GM12892 (cell line): ENCODE measurements at regions not wholly inside any gene's neighbourhood (a gene's known extent, or its start where the extent isn't known, plus 50 kb on each side); places are given as distances from the start of the nearest gene placed in this dataset.

Experiments
- POLR2A ChIP-seq: IDR thresholded peaks from 2 replicates; pipeline ENCODE4 v1.6.1; 2011; ENCODE audit warnings: low read depth, low read length, control low read depth
- POLR2AphosphoS5 ChIP-seq: IDR thresholded peaks from 2 replicates; pipeline ENCODE4 v1.6.1; 2011; ENCODE audit warnings: low read depth, low read length, control low read depth
- TAF1 ChIP-seq: IDR thresholded peaks from 2 replicates; pipeline ENCODE4 v1.6.1; 2011; ENCODE audit warnings: low read depth, mild to moderate bottlenecking, control low read depth, low read length, borderline replicate concordance

DNA sequence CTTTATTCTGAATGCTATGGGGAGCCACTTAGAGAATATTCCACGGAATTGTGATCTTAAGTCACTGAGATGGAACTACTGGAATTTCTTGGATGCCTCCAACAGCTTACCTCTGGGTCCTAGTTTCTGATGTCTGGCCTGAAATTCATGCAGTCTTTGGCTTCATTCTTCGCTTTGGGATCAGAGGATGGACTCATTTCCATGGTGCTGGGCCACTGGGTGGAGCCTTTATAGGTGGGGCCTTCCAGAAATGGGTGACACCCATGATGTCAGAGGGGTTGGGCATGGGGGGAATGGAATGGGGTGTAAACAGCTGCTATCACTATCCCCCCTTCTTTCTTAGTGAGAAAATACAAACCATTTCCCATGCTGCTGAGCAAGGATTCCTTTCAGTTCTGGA is 73.7 kb upstream of the FGGY start:
- TF ChIP-seq POLR2AphosphoS5 (no peak), POLR2A (no peak), TAF1 (no peak)
